Stomach (tissue), 4 donors: ENCODE measurements at regions not wholly inside any gene's neighbourhood (a gene's known extent, or its start where the extent isn't known, plus 50 kb on each side); places are given as distances from the start of the nearest gene placed in this dataset.

Source experiments
- CTCF ChIP-seq, 7 experiments: fragments of 450-650 bp in 4 of 7; fragments of 200-600 bp in 3 of 7; sonication (generic) in 3 of 7; IDR thresholded peaks; one replicate each; pipeline ENCODE4 v1.5.1; 2016 to 2019; ENCODE audit warnings: antibody characterized with exemption in 7 of 7, control low read depth in 2 of 7, mild to moderate bottlenecking in 1 of 7
- POLR2A ChIP-seq, 4 donors: fragments of 450-650 bp; IDR thresholded peaks; one replicate each; pipeline ENCODE4 v1.6.1; 2016; ENCODE audit warnings: antibody characterized with exemption in 4 of 4, control low read depth in 2 of 4, mild to moderate bottlenecking in 1 of 4, moderate library complexity in 1 of 4
- POLR2AphosphoS5 ChIP-seq, 3 donors: sonication (generic); formaldehyde crosslinking; IDR thresholded peaks; one replicate each; pipeline ENCODE4 v1.6.1; 2016; ENCODE audit warnings: antibody characterized with exemption in 3 of 3

GRCh38 chr1:80876035-80876434 is 924.7 kb upstream of the ADGRL2 start:
- no peak for TF ChIP-seq CTCF (IDR thresholded peaks at IDR 0.05)
- TF ChIP-seq POLR2A (IDR thresholded peaks at IDR 0.05) = no peak
- TF ChIP-seq POLR2AphosphoS5 (IDR thresholded peaks at IDR 0.05) = no peak
